ENCODE measurements at regions not wholly inside any gene's neighbourhood (a gene's known extent, or its start where the extent isn't known, plus 50 kb on each side); places are given as distances from the start of the nearest gene placed in this dataset.

DNA sequence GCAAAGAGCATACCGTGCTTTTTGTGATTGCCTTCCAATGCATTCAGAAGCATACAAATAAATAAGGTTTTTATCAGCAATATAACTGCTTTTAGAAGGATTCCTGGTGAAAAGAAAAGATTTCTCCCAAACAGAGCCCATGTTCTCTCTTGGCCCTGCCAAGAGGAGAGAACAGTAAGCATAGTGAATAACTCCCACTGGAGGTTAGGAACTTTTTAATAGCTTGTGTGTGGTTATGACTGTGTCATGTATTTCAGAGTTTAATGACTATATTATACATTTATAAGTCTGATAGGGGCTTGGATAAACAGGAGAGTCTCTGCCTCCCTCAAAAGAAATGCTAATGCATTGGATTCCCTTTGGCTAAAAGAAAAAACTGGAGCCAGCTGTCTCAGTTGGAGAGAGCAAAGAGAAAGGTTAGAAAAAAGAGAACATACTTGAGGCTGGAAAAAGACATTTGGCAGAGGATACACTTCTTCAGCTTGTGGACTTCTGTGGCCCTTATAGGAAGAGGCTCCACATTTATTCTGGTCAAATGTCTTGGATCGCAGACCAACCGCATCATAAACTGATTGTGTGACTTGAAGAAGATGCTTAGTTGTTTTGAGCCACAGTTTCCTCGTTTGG, 63.0 kb upstream of the SPRED2 start:
- H3K4me3 ChIP-seq (ENCODE audit: extremely low read depth, insufficient read depth, low read length, poor library complexity, severe bottlenecking) = no peak overlapping the region
- no CpG with 5 or more reads among the region's 4 CpGs for WGBS, 2 experiments (ENCODE audit: insufficient coverage in 2 of 2)
- H3K27ac ChIP-seq (ENCODE audit: low read depth, low read length, severe bottlenecking) = no peak overlapping the region
- no peaks in the 10 kb centered on the region for H3K4me1 ChIP-seq (ENCODE audit: control insufficient read depth, insufficient read depth, low read length, poor library complexity, severe bottlenecking)
- no peaks in the 10 kb centered on the region for H3K36me3 ChIP-seq (ENCODE audit: control insufficient read depth, insufficient read depth, low read length)
- peaks cover 4% of the 10 kb centered on the region for H3K9me3 ChIP-seq (ENCODE audit: control insufficient read depth, low read length)

DNA sequence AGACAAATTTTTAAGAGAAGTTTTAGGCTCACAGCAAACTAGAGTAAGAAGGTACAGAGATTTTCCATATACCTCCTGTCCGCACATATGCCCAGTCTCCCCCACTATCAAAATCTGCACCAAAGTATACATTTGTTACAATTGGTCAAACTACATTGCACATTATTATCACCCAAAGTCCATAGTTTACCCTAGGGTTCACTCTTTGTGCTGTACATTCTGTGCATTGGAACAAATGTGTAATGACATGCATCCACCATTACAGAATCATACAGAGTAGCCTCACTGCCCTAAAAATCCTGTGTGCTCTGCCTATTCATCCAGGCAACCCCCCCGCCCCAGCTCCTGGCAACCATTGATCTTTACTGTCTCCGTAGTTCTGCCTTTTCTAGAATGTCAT, 61.7 kb upstream of the SPRED2 start:
- H3K4me3 ChIP-seq (ENCODE audit: extremely low read depth, insufficient read depth, low read length, poor library complexity, severe bottlenecking) = no peak overlapping the region
- no peaks in the 10 kb centered on the region for H3K4me1 ChIP-seq (ENCODE audit: control insufficient read depth, insufficient read depth, low read length, poor library complexity, severe bottlenecking)
- H3K9me3 ChIP-seq (ENCODE audit: control insufficient read depth, low read length) = peaks cover 6% of the 10 kb centered on the region
- no peaks in the 10 kb centered on the region for H3K36me3 ChIP-seq (ENCODE audit: control insufficient read depth, insufficient read depth, low read length)
- 100% methylated on average over 1 to 3 of the region's 3 CpGs for WGBS, 2 experiments (ENCODE audit: insufficient coverage in 2 of 2)
- no peak overlapping the region for H3K27ac ChIP-seq (ENCODE audit: low read depth, low read length, severe bottlenecking)

DNA sequence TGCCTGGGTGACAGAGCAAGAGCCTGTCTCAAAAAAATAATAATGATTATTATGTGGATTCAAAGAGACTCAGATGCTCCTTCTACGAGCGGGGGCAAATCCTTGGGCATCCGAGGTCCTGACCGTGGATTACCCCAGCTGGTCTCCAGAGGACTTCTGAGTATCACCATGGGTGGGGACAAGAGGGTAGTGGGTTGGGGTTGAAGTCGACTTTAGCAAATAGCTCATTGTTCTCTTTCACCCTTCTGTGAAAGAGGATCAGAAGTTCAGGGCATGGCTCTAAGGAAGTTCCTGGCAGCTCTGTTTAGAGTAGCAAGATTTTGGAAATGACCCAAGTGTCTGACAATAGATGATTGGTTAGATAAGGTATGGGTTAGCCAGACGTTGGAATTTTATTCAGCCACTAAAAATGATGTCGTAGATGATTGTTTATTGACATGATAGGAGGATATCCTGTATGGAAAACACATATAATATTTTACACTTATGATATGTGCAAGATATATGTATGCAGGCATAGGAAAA, 59.0 kb upstream of the SPRED2 start:
- Histone ChIP-seq H3K9me3 (ENCODE audit: control insufficient read depth, low read length) (peaks cover 13% of the 10 kb centered on the region), H3K4me1 (ENCODE audit: control insufficient read depth, insufficient read depth, low read length, poor library complexity, severe bottlenecking) (no peaks in the 10 kb centered on the region), H3K27ac (ENCODE audit: low read depth, low read length, severe bottlenecking) (no peak overlapping the region), H3K36me3 (ENCODE audit: control insufficient read depth, insufficient read depth, low read length) (no peaks in the 10 kb centered on the region), H3K4me3 (ENCODE audit: extremely low read depth, insufficient read depth, low read length, poor library complexity, severe bottlenecking) (no peak overlapping the region)
- WGBS, 2 experiments (ENCODE audit: insufficient coverage in 2 of 2) = 82 to 83% methylated on average over 5 to 7 of the region's 7 CpGs

DNA sequence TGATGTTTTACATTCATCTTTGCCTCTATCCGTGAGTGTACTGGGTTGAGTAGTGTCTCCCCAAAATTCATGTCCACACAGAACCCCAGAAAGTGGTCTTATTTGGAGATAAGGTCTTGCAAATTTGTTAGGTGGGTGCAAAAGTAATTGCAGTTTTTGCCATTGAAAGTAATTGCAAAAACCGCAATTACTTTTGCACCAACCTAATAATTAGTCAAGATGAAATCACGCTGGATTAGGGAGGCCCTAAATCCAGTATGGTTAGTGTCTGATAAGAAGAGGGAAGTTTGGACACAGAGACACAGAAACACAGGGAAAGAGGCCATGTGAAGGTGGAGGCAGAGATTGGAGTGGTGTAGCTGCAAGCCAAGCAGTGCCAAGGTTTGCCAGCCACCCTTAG, 57.8 kb upstream of the SPRED2 start:
- Histone ChIP-seq H3K4me3 (ENCODE audit: extremely low read depth, insufficient read depth, low read length, poor library complexity, severe bottlenecking) (no peak overlapping the region), H3K9me3 (ENCODE audit: control insufficient read depth, low read length) (peaks cover 15% of the 10 kb centered on the region), H3K36me3 (ENCODE audit: control insufficient read depth, insufficient read depth, low read length) (no peaks in the 10 kb centered on the region), H3K4me1 (ENCODE audit: control insufficient read depth, insufficient read depth, low read length, poor library complexity, severe bottlenecking) (no peaks in the 10 kb centered on the region), H3K27ac (ENCODE audit: low read depth, low read length, severe bottlenecking) (no peak overlapping the region)
- 86 to 100% methylated on average over 1 of the region's 3 CpGs for whole genome bisulfite sequencing, 2 experiments (ENCODE audit: insufficient coverage in 2 of 2)

DNA sequence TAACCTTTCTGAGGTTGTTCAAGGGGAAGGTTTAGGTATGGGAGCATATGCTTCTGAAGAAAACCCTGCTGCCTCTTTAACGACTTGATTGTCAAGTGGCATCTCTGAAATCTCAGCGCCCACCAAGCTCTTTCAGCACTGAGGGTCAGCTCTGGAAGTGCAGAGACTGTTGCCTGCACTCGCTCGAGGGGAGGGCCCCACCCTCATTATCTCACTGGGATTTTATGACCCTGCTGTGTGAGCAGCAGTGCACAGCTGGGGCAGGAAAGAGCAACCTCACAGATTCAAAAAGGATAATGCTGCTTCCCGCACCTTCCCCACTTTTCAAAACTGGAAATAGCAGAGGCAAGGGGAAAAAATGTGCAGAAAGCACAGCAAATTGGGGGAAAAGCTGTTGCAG, 56.9 kb upstream of the SPRED2 start:
- peaks cover 15% of the 10 kb centered on the region for H3K9me3 ChIP-seq (ENCODE audit: control insufficient read depth, low read length)
- H3K4me3 ChIP-seq (ENCODE audit: extremely low read depth, insufficient read depth, low read length, poor library complexity, severe bottlenecking) = no peak overlapping the region
- no peaks in the 10 kb centered on the region for H3K36me3 ChIP-seq (ENCODE audit: control insufficient read depth, insufficient read depth, low read length)
- no peaks in the 10 kb centered on the region for H3K4me1 ChIP-seq (ENCODE audit: control insufficient read depth, insufficient read depth, low read length, poor library complexity, severe bottlenecking)
- no peak overlapping the region for H3K27ac ChIP-seq (ENCODE audit: low read depth, low read length, severe bottlenecking)
- 55 to 70% methylated on average over 2 to 5 of the region's 5 CpGs for WGBS, 2 experiments (ENCODE audit: insufficient coverage in 2 of 2)

DNA sequence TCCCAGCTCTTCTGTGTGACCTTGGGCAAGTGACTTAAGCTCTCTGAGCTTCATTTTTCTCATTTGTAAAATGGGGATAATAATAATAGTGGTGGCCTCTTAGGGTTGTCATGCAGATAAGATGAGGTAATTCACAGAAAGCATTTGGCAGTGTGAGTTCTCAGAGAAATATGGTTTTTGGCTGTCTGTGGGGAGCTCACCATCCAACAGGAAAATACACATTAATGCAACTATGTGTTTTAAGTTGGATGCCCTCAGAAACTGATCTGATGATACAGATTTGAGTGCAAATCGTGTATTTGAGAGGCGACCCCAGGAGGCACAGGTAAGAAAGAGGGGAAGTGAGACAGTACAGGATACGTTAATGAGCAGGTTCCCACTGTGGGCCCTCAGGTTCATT, 56.1 kb upstream of the SPRED2 start:
- Histone ChIP-seq H3K9me3 (ENCODE audit: control insufficient read depth, low read length) (peaks cover 15% of the 10 kb centered on the region), H3K36me3 (ENCODE audit: control insufficient read depth, insufficient read depth, low read length) (no peaks in the 10 kb centered on the region), H3K4me1 (ENCODE audit: control insufficient read depth, insufficient read depth, low read length, poor library complexity, severe bottlenecking) (no peaks in the 10 kb centered on the region), H3K4me3 (ENCODE audit: extremely low read depth, insufficient read depth, low read length, poor library complexity, severe bottlenecking) (no peak overlapping the region), H3K27ac (ENCODE audit: low read depth, low read length, severe bottlenecking) (no peak overlapping the region)
- 83 to 87% methylated on average over 3 of the region's 3 CpGs for WGBS, 2 experiments (ENCODE audit: insufficient coverage in 2 of 2)

DNA sequence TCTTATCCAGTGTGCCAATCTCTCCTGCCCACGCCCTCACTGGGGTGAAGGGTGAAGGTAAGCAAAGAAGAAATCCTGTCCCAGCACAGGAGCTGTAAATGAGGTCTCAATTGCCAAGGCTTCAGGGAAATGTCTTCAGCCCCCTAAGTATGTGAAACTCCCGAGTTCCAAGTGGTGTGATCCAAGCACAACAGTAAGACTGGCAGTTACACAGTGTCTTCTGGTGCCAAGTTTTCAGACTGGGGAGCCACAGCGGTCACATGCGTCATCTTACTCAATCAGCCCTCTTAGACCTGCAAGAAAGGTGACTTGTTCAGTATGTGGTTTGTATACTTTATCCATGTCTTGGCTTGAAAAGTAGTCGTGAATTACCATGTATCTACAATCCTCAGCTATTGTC, 55.0 kb upstream of the SPRED2 start:
- no peak overlapping the region for H3K4me3 ChIP-seq (ENCODE audit: extremely low read depth, insufficient read depth, low read length, poor library complexity, severe bottlenecking)
- no peaks in the 10 kb centered on the region for H3K36me3 ChIP-seq (ENCODE audit: control insufficient read depth, insufficient read depth, low read length)
- WGBS, 2 experiments (ENCODE audit: insufficient coverage in 2 of 2) = 94 to 97% methylated on average over 2 to 3 of the region's 5 CpGs
- peaks cover 15% of the 10 kb centered on the region for H3K9me3 ChIP-seq (ENCODE audit: control insufficient read depth, low read length)
- no peaks in the 10 kb centered on the region for H3K4me1 ChIP-seq (ENCODE audit: control insufficient read depth, insufficient read depth, low read length, poor library complexity, severe bottlenecking)
- no peak overlapping the region for H3K27ac ChIP-seq (ENCODE audit: low read depth, low read length, severe bottlenecking)

DNA sequence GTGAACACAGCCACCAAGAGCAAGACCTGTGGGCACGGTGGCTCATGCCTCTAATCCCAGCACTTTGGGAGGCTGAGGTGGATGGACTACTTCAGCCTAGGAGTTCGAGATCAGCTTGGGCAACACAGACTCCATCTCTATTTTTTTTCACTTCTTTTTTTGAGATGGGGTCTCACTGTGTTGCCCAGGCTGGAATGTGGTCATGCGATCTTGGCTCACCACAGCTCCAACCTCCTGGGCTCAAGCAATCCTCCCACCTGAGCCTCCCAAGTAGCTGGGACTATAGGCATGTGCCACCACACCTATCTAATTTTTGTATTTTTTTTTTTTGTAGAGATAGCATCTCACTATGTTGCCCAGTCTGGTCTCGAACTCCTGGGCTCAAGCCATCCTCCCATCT, 54.4 kb upstream of the SPRED2 start:
- Histone ChIP-seq H3K36me3 (ENCODE audit: control insufficient read depth, insufficient read depth, low read length) (no peaks in the 10 kb centered on the region), H3K9me3 (ENCODE audit: control insufficient read depth, low read length) (peaks cover 15% of the 10 kb centered on the region), H3K4me1 (ENCODE audit: control insufficient read depth, insufficient read depth, low read length, poor library complexity, severe bottlenecking) (no peaks in the 10 kb centered on the region), H3K4me3 (ENCODE audit: extremely low read depth, insufficient read depth, low read length, poor library complexity, severe bottlenecking) (no peak overlapping the region), H3K27ac (ENCODE audit: low read depth, low read length, severe bottlenecking) (no peak overlapping the region)
- WGBS, 2 experiments (ENCODE audit: insufficient coverage in 2 of 2) = 80 to 84% methylated on average over 3 of the region's 4 CpGs

DNA sequence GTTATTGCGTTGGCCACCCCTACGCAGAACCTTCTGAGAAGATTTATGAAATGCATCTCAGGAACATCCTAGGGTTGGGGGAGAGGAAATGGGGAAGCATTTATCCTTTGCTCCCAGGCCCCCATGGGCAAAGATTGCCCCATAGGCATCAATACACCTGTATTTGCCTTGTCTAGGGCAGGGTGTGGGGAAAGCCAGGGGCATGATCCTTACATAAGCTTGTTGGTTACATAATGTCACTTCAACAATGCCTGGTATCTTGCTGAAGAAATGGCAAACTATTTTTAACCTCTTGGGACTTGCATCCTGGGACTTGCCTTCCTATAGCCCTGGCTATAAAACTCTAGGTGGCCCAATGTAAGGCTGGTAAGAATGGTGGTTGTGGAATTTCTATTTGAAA, 53.9 kb upstream of the SPRED2 start:
- H3K9me3 ChIP-seq (ENCODE audit: control insufficient read depth, low read length) = peaks cover 15% of the 10 kb centered on the region
- H3K4me3 ChIP-seq (ENCODE audit: extremely low read depth, insufficient read depth, low read length, poor library complexity, severe bottlenecking) = no peak overlapping the region
- H3K4me1 ChIP-seq (ENCODE audit: control insufficient read depth, insufficient read depth, low read length, poor library complexity, severe bottlenecking) = no peaks in the 10 kb centered on the region
- 100% methylated on average over 2 of the region's 2 CpGs for WGBS, 2 experiments (ENCODE audit: insufficient coverage in 2 of 2)
- H3K27ac ChIP-seq (ENCODE audit: low read depth, low read length, severe bottlenecking) = no peak overlapping the region
- H3K36me3 ChIP-seq (ENCODE audit: control insufficient read depth, insufficient read depth, low read length) = no peaks in the 10 kb centered on the region

DNA sequence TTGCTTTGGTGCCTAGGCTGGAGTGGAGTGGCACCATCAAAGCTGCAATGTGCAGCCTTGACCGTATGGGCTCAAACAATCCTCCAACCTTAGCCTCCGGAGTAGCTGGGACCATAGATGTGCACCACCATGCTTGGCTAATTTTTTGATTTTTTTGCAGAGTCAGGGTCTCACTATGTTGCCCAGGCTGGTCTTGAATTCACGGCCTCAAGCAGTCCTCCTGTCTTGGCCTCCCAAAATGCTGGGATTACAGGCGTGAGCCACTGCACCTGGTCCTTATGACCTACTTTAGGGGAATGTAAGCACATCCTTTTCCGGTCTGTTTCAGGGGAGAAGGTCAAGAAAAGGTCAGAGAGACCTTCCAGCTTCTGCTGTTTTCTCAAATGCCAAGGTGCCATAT, 53.4 kb upstream of the SPRED2 start:
- Histone ChIP-seq H3K4me3 (ENCODE audit: extremely low read depth, insufficient read depth, low read length, poor library complexity, severe bottlenecking) (no peak overlapping the region), H3K9me3 (ENCODE audit: control insufficient read depth, low read length) (peaks cover 15% of the 10 kb centered on the region), H3K4me1 (ENCODE audit: control insufficient read depth, insufficient read depth, low read length, poor library complexity, severe bottlenecking) (no peaks in the 10 kb centered on the region), H3K27ac (ENCODE audit: low read depth, low read length, severe bottlenecking) (no peak overlapping the region), H3K36me3 (ENCODE audit: control insufficient read depth, insufficient read depth, low read length) (no peaks in the 10 kb centered on the region)
- WGBS, 2 experiments (ENCODE audit: insufficient coverage in 2 of 2) = 88 to 90% methylated on average over 5 of the region's 5 CpGs

DNA sequence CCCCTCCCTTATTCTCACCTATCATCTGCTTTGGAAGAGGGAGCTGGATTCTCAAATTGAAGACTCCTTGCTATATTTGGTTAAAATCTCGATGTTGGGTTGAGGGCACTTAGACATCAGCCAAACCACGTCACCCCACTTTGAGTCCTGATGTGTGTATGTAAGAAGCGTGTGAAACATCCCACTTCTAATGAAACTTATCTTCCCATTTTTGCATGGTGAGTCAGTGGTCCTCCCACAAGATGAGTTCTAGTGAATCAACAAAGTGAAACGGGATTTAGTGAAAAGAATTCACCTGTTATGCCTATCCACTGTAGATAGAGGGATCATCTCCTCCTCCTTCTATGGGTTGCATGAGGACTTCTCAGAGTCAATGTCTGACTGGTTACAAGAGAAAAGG, 51.4 kb upstream of the SPRED2 start:
- Histone ChIP-seq H3K4me3 (ENCODE audit: extremely low read depth, insufficient read depth, low read length, poor library complexity, severe bottlenecking) (no peak overlapping the region), H3K4me1 (ENCODE audit: control insufficient read depth, insufficient read depth, low read length, poor library complexity, severe bottlenecking) (peaks cover 11% of the 10 kb centered on the region), H3K36me3 (ENCODE audit: control insufficient read depth, insufficient read depth, low read length) (no peaks in the 10 kb centered on the region), H3K27ac (ENCODE audit: low read depth, low read length, severe bottlenecking) (no peak overlapping the region), H3K9me3 (ENCODE audit: control insufficient read depth, low read length) (peaks cover 7% of the 10 kb centered on the region)
- 97% methylated on average over 3 of the region's 4 CpGs; no CpG with 5 or more reads in 1 of the 2 experiments for WGBS, 2 experiments (ENCODE audit: insufficient coverage in 2 of 2)

Measured in mesodermal cell (in vitro differentiated cells).